Endothelial cell of umbilical vein (primary cell): ENCODE measurements at regions not wholly inside any gene's neighbourhood (a gene's known extent, or its start where the extent isn't known, plus 50 kb on each side); places are given as distances from the start of the nearest gene placed in this dataset.

Source experiments
- BruUV-seq: library from RNA; stranded (reverse); fragments of 400-500 nt; replicated peaks from 2 replicates; lab custom pipeline; 2021; lab: Mats Ljungman, UMichigan
- CTCF ChIA-PET: fragments of 300-600, 350-600 bp; sonication (Branson Sonifier 250); formaldehyde crosslinking; loops from one replicate; lab custom pipeline; 2021; ENCODE audit warnings: antibody characterized with exemption, inconsistent platforms; lab: Charles Lee
- POLR2A ChIA-PET: fragments of 300-600, 350-600 bp; sonication (Branson Sonifier 250); formaldehyde crosslinking; loops from one replicate; lab custom pipeline; 2021; ENCODE audit warnings: antibody characterized with exemption, inconsistent platforms; lab: Charles Lee
- DNase-seq: peaks from one replicate; pipeline ENCODE4 v3.0.0-alpha.2; 2011; ENCODE audit warnings: low read depth, low spot score
- FAIRE-seq: peaks from 2 replicates; lab custom pipeline; 2011; peaks lifted over from hg19 to GRCh38; lab: Jason Lieb, UNC
- H2AFZ ChIP-seq: 2 replicates; pipeline ENCODE4 v1.6.0; 2012; ENCODE audit warnings: low read depth, low read length, control low read depth, inconsistent platforms
- H3K27ac ChIP-seq: 2 replicates; pipeline ENCODE4 v1.5.1; 2011; ENCODE audit warnings: low read depth, mild to moderate bottlenecking, control low read depth, low read length, moderate library complexity; ENCODE audit not compliant: insufficient read depth
- H3K27me3 ChIP-seq, 2 experiments: 2 replicates each; pipeline versions ENCODE4 v1.6.0 to v1.6.1; 2011; ENCODE audit warnings: low read length in 2 of 2, mixed read lengths in 1 of 2; ENCODE audit not compliant: control insufficient read depth in 2 of 2, insufficient read depth in 2 of 2
- H3K36me3 ChIP-seq, 2 experiments: 2 replicates in 1 of 2; 3 replicates in 1 of 2; pipeline ENCODE4 v1.5.1; 2011; ENCODE audit warnings: low read length in 2 of 2, mild to moderate bottlenecking in 1 of 2, moderate library complexity in 1 of 2; ENCODE audit not compliant: control insufficient read depth in 2 of 2, insufficient read depth in 2 of 2; ENCODE audit errors: extremely low read depth in 1 of 2
- H3K4me1 ChIP-seq: 3 replicates; pipeline ENCODE4 v1.5.1; 2011; ENCODE audit warnings: mild to moderate bottlenecking, low read length; ENCODE audit not compliant: control insufficient read depth, insufficient read depth; ENCODE audit errors: extremely low read depth
- H3K4me2 ChIP-seq: 2 replicates; pipeline ENCODE4 v1.6.1; 2011; ENCODE audit warnings: low read length, control low read depth, mixed read lengths; ENCODE audit not compliant: insufficient read depth
- H3K4me3 ChIP-seq, 3 experiments: fragments of 200-600 bp in 1 of 3; sonication (generic), shearing (Covaris generic) in 1 of 3; replicated peaks in 1 of 3; 2 replicates each; pipeline ENCODE4 v1.5.1; 2011 to 2016; ENCODE audit warnings: control low read depth in 3 of 3, low read length in 3 of 3, mild to moderate bottlenecking in 2 of 3, inconsistent platforms in 1 of 3, low read depth in 1 of 3, moderate library complexity in 1 of 3; ENCODE audit not compliant: insufficient read depth in 1 of 3
- H3K79me2 ChIP-seq: 2 replicates; pipeline ENCODE4 v1.6.0; 2012; ENCODE audit warnings: low read length, inconsistent platforms; ENCODE audit not compliant: control insufficient read depth, insufficient read depth
- H3K9ac ChIP-seq: replicated peaks from 2 replicates; pipeline ENCODE3; 2011; ENCODE audit warnings: low read length, control low read depth; ENCODE audit not compliant: insufficient read depth; ENCODE audit errors: extremely low read depth
- H3K9me1 ChIP-seq: replicated peaks from 3 replicates; pipeline ENCODE4 v1.6.0; 2011; ENCODE audit warnings: mild to moderate bottlenecking, low read length; ENCODE audit not compliant: control insufficient read depth, insufficient read depth; ENCODE audit errors: extremely low read depth
- H3K9me3 ChIP-seq: replicated peaks from 2 replicates; pipeline ENCODE4 v1.5.1; 2012; ENCODE audit warnings: low read length, inconsistent platforms; ENCODE audit not compliant: control insufficient read depth, insufficient read depth
- H4K20me1 ChIP-seq: replicated peaks from 2 replicates; pipeline ENCODE3; 2011; ENCODE audit warnings: mild to moderate bottlenecking, low read length; ENCODE audit not compliant: control insufficient read depth, insufficient read depth; ENCODE audit errors: extremely low read depth
- EZH2 ChIP-seq: IDR thresholded peaks from 2 replicates; pipeline ENCODE4 v1.6.1; 2012; ENCODE audit warnings: borderline replicate concordance, low read depth, mild to moderate bottlenecking, moderate library complexity, low read length, inconsistent platforms; ENCODE audit not compliant: severe bottlenecking
- FOS ChIP-seq: IDR thresholded peaks from 2 replicates; pipeline ENCODE4 v1.6.1; 2011; ENCODE audit warnings: mild to moderate bottlenecking, low read length, moderate library complexity, borderline replicate concordance; ENCODE audit not compliant: insufficient read depth
- GATA2 ChIP-seq: IDR thresholded peaks from 2 replicates; pipeline ENCODE4 v1.7.0; 2011; ENCODE audit warnings: low read depth, mild to moderate bottlenecking, moderate library complexity, mixed read lengths, low read length; ENCODE audit not compliant: insufficient read length, insufficient read depth
- MYC ChIP-seq: IDR thresholded peaks from one replicate; pipeline ENCODE4 v1.6.1; 2011; ENCODE audit warnings: mild to moderate bottlenecking, low read depth, low read length
- POLR2A ChIP-seq: IDR thresholded peaks from 2 replicates; pipeline ENCODE4 v1.6.1; 2012; ENCODE audit warnings: low read depth, mild to moderate bottlenecking, control low read depth, low read length
- dilution Hi-C: fragments of 300-500 bp; cut with MboI; formaldehyde crosslinking; loops from one replicate; pipeline ENCODE4 v1.15.0; 2019; ENCODE audit warnings: low sequenced_read_pairs; ENCODE audit not compliant: extremely low pct_ligation_motif_present
- intact Hi-C: fragments of 100-400 bp; cut with micrococcal nuclease; formaldehyde crosslinking; loops from one replicate; pipeline ENCODE4 v1.10.0; 2022
- TF ChIP-seq, protein P1 (sequence below), 2 donors: IDR thresholded peaks; 1 replicate in 1 of 2; 2 replicates in 1 of 2; pipeline ENCODE4 v1.5.1; 2011; ENCODE audit warnings: low read length in 2 of 2, mild to moderate bottlenecking in 2 of 2, moderate library complexity in 2 of 2, control low read depth in 1 of 2, inconsistent platforms in 1 of 2, low read depth in 1 of 2; ENCODE audit not compliant: insufficient read depth in 1 of 2; ENCODE audit errors: extremely low read depth in 1 of 2

DNA sequence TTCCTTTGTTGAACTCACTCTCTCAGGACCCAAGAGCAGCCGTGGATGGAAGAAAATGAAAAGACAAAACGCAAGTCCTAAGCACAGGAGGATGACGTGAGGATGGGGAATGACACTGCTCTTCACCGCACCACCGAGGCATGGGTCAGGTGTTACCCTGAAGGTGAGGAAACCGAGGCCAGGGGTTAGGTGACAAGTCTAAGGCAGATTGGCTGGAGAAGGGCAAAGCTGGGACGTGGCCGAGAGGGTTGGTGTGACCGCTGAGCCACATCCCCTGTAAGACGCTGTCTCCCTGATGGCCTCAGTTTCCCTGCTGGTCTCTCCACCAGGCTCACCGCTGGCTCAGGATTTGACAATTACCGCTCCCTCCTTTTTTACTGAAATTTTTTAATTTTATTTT, 284.4 kb downstream of the CTTN start:
- no peak for FAIRE-seq
- no peak overlapping the region for H3K9ac ChIP-seq
- H3K4me1 ChIP-seq, result no peaks in the 10 kb centered on the region
- CTCF ChIA-PET, result no interaction called here
- H3K4me3 ChIP-seq, result no peak overlapping the region
- H4K20me1 ChIP-seq, result no peaks in the 10 kb centered on the region
- H3K4me2 ChIP-seq, result no peak overlapping the region
- dilution Hi-C loops, result no loop called here
- POLR2A ChIA-PET, result no interaction called here
- no peaks in the 10 kb centered on the region for H3K9me3 ChIP-seq
- no TSS peak for BruUV-seq
- no peaks in the 10 kb centered on the region for H3K36me3 ChIP-seq
- H3K79me2 ChIP-seq, result no peaks in the 10 kb centered on the region
- intact Hi-C loops, result no loop called here
- H2AFZ ChIP-seq, result no peak overlapping the region
- H3K27me3 ChIP-seq, result no peaks in the 10 kb centered on the region
- DNase-seq, result no peak
- TF ChIP-seq EZH2 (no peak), FOS (no peak), POLR2A (no peak)
- TF ChIP-seq, protein P1, sequence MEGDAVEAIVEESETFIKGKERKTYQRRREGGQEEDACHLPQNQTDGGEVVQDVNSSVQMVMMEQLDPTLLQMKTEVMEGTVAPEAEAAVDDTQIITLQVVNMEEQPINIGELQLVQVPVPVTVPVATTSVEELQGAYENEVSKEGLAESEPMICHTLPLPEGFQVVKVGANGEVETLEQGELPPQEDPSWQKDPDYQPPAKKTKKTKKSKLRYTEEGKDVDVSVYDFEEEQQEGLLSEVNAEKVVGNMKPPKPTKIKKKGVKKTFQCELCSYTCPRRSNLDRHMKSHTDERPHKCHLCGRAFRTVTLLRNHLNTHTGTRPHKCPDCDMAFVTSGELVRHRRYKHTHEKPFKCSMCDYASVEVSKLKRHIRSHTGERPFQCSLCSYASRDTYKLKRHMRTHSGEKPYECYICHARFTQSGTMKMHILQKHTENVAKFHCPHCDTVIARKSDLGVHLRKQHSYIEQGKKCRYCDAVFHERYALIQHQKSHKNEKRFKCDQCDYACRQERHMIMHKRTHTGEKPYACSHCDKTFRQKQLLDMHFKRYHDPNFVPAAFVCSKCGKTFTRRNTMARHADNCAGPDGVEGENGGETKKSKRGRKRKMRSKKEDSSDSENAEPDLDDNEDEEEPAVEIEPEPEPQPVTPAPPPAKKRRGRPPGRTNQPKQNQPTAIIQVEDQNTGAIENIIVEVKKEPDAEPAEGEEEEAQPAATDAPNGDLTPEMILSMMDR (IDR thresholded peaks at IDR 0.05; ENCODE audit: extremely low read depth in 1 of 2, insufficient read depth in 1 of 2, low read depth in 1 of 2, low read length in 2 of 2), result no peak
- no peaks in the 10 kb centered on the region for H3K9me1 ChIP-seq
- no peak overlapping the region for H3K27ac ChIP-seq

DNA sequence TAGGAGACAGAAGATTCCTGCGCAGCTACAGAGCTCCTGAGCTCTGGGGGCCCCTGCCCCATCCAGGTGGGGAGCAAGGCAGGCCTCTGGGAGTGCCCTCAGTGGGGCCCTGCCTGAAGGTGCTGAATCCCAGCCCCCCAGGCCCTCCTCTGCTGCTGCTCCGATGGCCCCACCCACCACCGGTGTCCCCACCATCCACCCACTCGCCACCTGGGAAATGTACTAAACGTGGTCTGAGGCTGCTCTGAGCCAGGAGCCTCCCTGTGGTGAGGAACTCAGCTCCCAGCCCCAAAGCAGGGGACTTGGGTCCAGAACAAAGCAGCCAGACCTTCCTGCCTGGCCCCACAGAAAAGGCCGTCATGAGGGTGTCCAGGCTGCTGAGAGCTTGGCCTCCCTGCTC, 289.4 kb downstream of the CTTN start:
- H3K79me2 ChIP-seq, result no peaks in the 10 kb centered on the region
- no peaks in the 10 kb centered on the region for H3K4me1 ChIP-seq
- DNase-seq, result no peak
- no peaks in the 10 kb centered on the region for H3K27me3 ChIP-seq
- no peak overlapping the region for H3K4me2 ChIP-seq
- no peak for FAIRE-seq
- POLR2A ChIA-PET, result no interaction called here
- intact Hi-C loops, result no loop called here
- H4K20me1 ChIP-seq, result no peaks in the 10 kb centered on the region
- H3K27ac ChIP-seq, result no peak overlapping the region
- CTCF ChIA-PET, result no interaction called here
- no peaks in the 10 kb centered on the region for H3K36me3 ChIP-seq
- no peak overlapping the region for H2AFZ ChIP-seq
- no peak overlapping the region for H3K9ac ChIP-seq
- TF ChIP-seq EZH2 (no peak), GATA2 (no peak), MYC (no peak), POLR2A (no peak)
- TF ChIP-seq, protein P1 (IDR thresholded peaks at IDR 0.05; ENCODE audit: extremely low read depth in 1 of 2, insufficient read depth in 1 of 2, low read depth in 1 of 2, low read length in 2 of 2), result no peak
- BruUV-seq, result no TSS peak
- dilution Hi-C loops, result no loop called here
- no peak overlapping the region for H3K4me3 ChIP-seq
- H3K9me1 ChIP-seq, result no peaks in the 10 kb centered on the region
- H3K9me3 ChIP-seq, result no peaks in the 10 kb centered on the region
